T-cell (primary cell): ENCODE measurements at regions not wholly inside any gene's neighbourhood (a gene's known extent, or its start where the extent isn't known, plus 50 kb on each side); places are given as distances from the start of the nearest gene placed in this dataset.

ENCODE experiments used
- ATAC-seq, 4 experiments: fragments of 200-7000 bp in 3 of 4; fragments of 150-1000 bp in 1 of 4; cut with Tn5 transposase; replicated peaks in 1 of 4; 1 replicate in 3 of 4; 2 replicates in 1 of 4; pipeline ENCODE4 v1.10.0; 2021; ENCODE audit warnings: moderate library complexity in 3 of 4, mild to moderate bottlenecking in 2 of 4, moderate number of reproducible peaks in 1 of 4
- CTCF ChIA-PET, 2 donors: fragments of 300-600 bp; sonication (Branson Sonifier 250); formaldehyde crosslinking; loops; one replicate each; lab custom pipeline; 2022; ENCODE audit warnings: antibody characterized with exemption in 2 of 2; lab: Charles Lee
- POLR2A ChIA-PET, 2 donors: fragments of 300-600 bp; sonication (Branson Sonifier 250); formaldehyde crosslinking; loops; one replicate each; lab custom pipeline; 2022; ENCODE audit warnings: antibody characterized with exemption in 2 of 2; lab: Charles Lee
- DNase-seq, 35 experiments: peaks; one replicate each; pipeline versions ENCODE4 v3.0.0 to v3.0.0-alpha.2; 2013 to 2023
- H3K27ac ChIP-seq: one replicate; pipeline ENCODE4 v1.5.1; 2013; ENCODE audit warnings: low read length
- H3K27me3 ChIP-seq, 2 experiments: replicated peaks in 1 of 2; 1 replicate in 1 of 2; 2 replicates in 1 of 2; pipeline versions ENCODE4 v1.6.1 to v1.7.0; 2013; ENCODE audit warnings: low read length in 1 of 2, mixed read lengths in 1 of 2; ENCODE audit not compliant: control insufficient read depth in 2 of 2, insufficient read depth in 2 of 2; ENCODE audit errors: extremely low read depth in 1 of 2
- H3K36me3 ChIP-seq, 2 donors: 1 replicate in 1 of 2; 2 replicates in 1 of 2; pipeline versions ENCODE4 v1.6.1 to v1.7.0; 2013; ENCODE audit warnings: low read length in 1 of 2; ENCODE audit not compliant: control insufficient read depth in 2 of 2, insufficient read depth in 1 of 2; ENCODE audit errors: extremely low read depth in 1 of 2
- H3K4me1 ChIP-seq, 2 experiments: 1 replicate in 1 of 2; 2 replicates in 1 of 2; pipeline versions ENCODE4 v1.6.1 to v1.7.0; 2013; ENCODE audit warnings: low read length in 2 of 2, mixed read lengths in 1 of 2; ENCODE audit not compliant: insufficient read depth in 2 of 2, control insufficient read depth in 1 of 2; ENCODE audit errors: extremely low read depth in 1 of 2
- H3K4me3 ChIP-seq, 2 donors: 1 replicate in 1 of 2; 2 replicates in 1 of 2; pipeline versions ENCODE4 v1.5.1 to v1.7.0; 2013; ENCODE audit warnings: mild to moderate bottlenecking in 2 of 2, low read length in 1 of 2, moderate library complexity in 1 of 2; ENCODE audit not compliant: control insufficient read depth in 1 of 2; ENCODE audit errors: extremely low read depth in 1 of 2
- H3K9me3 ChIP-seq: 2 replicates; pipeline ENCODE4 v1.7.0; 2013
- H3K27ac Mint-ChIP-seq, 2 donors: one replicate each; pipeline ENCODE4 v1.8.0; 2020 to 2021; ENCODE audit warnings: mild to moderate bottlenecking in 2 of 2, mixed read lengths in 2 of 2
- H3K27me3 Mint-ChIP-seq, 2 donors: one replicate each; pipeline ENCODE4 v1.8.0; 2021 to 2022; ENCODE audit warnings: mixed read lengths in 2 of 2
- H3K36me3 Mint-ChIP-seq: one replicate; pipeline ENCODE4 v1.8.0; 2021; ENCODE audit warnings: mixed read lengths
- H3K4me1 Mint-ChIP-seq, 3 donors: one replicate each; pipeline ENCODE4 v1.8.0; 2020 to 2022; ENCODE audit warnings: mixed read lengths in 3 of 3, mild to moderate bottlenecking in 1 of 3
- H3K4me3 Mint-ChIP-seq, 3 donors: one replicate each; pipeline ENCODE4 v1.8.0; 2020 to 2022; ENCODE audit warnings: mild to moderate bottlenecking in 3 of 3, mixed read lengths in 3 of 3, moderate library complexity in 3 of 3
- H3K9me3 Mint-ChIP-seq, 3 donors: one replicate each; pipeline ENCODE4 v1.8.0; 2020 to 2022; ENCODE audit warnings: mixed read lengths in 3 of 3
- WGBS: methylation state at CpG from one replicate; pipeline ENCODE4 v1.1.5; 2013; ENCODE audit warnings: missing lambda C conversion rate; ENCODE audit not compliant: insufficient coverage; 5-methylcytosine and 5-hydroxymethylcytosine counted together

DNA sequence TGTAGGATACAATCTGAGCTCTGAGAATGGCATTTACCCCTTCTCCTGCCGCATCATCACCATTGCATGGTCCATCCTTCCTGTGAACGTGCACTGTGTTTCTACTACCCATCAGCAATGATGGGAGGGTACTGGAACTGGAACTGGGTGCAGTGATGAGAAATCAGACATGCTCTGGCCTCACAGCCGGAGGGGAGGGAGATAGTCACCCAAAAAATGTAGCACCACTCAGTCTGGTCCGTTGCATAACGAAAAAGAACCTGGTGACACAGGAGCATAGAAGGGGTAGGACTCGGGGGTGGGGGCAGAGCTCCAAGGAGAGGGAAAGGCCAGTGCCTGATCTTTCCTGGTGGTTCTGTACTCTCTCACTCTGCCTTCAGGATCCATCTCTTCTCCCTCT is 205.0 kb downstream of the RPLP1 start:
- peaks cover 3 to 10% of the 10 kb centered on the region in 2 donors for H3K27me3 Mint-ChIP-seq
- 90% methylated on average over 2 of the region's 6 CpGs for WGBS
- H3K9me3 ChIP-seq: no peaks in the 10 kb centered on the region
- H3K9me3 Mint-ChIP-seq: no peaks in the 10 kb centered on the region
- peaks cover 0 to 2% (median 1%) of the 10 kb centered on the region in 3 donors for H3K4me1 Mint-ChIP-seq
- H3K36me3 Mint-ChIP-seq: no peaks in the 10 kb centered on the region
- H3K27ac Mint-ChIP-seq: no peak overlapping the region
- no peak overlapping the region for H3K4me3 ChIP-seq
- no peak overlapping the region for H3K4me3 Mint-ChIP-seq
- ChIA-PET CTCF (interaction anchor here in 1 of 2 donors (0.6 kb wide), 1 partner anchor 25 kb away, joined by 5 read pairs; no protein-coding TSS in a partner anchor), POLR2A (no interaction called here)
- ATAC-seq (no peak), DNase-seq (no peak)
- H3K4me1 ChIP-seq: peaks cover 0 to 4% of the 10 kb centered on the region in 2 experiments
- no peaks in the 10 kb centered on the region for H3K36me3 ChIP-seq
- H3K27ac ChIP-seq: no peak overlapping the region
- peaks cover 0 to 10% of the 10 kb centered on the region in 2 experiments for H3K27me3 ChIP-seq

DNA sequence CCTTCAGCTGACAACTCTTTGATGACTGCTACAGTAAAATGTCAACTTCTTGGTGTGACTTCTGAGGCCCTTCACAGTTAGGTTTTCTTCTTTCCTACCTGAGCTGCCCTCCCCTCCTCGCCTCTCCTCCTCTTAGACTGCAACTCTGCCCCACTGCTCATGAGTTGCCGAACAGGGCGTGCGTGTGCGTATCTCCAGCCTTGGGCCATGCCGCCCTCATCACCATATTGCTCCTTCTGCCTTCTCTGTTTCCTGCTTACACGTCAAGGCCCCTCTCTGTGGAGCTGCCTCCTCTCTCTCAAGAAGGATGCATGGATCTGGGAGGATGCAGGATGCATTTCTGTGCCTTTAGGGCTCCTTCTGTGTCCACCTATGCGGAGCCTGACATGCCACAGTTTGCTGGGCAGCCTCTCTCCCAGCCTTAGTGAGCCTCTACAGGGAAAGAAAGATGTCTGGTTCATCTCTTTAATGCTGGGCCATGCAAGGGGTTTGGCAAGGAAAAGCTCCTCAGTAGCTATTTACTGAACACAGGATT is 205.9 kb downstream of the RPLP1 start:
- H3K27ac ChIP-seq: no peak overlapping the region
- ATAC-seq: no peak
- POLR2A ChIA-PET: interaction anchor here in 1 of 2 donors (0.6 kb wide), 1 partner anchor 592 kb away, joined by 3 read pairs; no protein-coding TSS in a partner anchor
- 95% methylated on average over 2 of the region's 8 CpGs for WGBS
- CTCF ChIA-PET: interaction anchor here in 1 of 2 donors (0.6 kb wide), 1 partner anchor 15 kb away, joined by 3 read pairs; no protein-coding TSS in a partner anchor
- Mint-ChIP-seq H3K9me3 (no peaks in the 10 kb centered on the region), H3K36me3 (no peaks in the 10 kb centered on the region), H3K4me1 (no peaks in the 10 kb centered on the region), H3K27ac (no peak overlapping the region), H3K27me3 (peaks cover 3 to 10% of the 10 kb centered on the region in 2 donors), H3K4me3 (no peak overlapping the region)
- no peaks in the 10 kb centered on the region for H3K4me1 ChIP-seq
- peaks cover 0 to 10% of the 10 kb centered on the region in 2 experiments for H3K27me3 ChIP-seq
- H3K9me3 ChIP-seq: no peaks in the 10 kb centered on the region
- no peaks in the 10 kb centered on the region for H3K36me3 ChIP-seq
- DNase-seq: no peak
- H3K4me3 ChIP-seq: no peak overlapping the region

DNA sequence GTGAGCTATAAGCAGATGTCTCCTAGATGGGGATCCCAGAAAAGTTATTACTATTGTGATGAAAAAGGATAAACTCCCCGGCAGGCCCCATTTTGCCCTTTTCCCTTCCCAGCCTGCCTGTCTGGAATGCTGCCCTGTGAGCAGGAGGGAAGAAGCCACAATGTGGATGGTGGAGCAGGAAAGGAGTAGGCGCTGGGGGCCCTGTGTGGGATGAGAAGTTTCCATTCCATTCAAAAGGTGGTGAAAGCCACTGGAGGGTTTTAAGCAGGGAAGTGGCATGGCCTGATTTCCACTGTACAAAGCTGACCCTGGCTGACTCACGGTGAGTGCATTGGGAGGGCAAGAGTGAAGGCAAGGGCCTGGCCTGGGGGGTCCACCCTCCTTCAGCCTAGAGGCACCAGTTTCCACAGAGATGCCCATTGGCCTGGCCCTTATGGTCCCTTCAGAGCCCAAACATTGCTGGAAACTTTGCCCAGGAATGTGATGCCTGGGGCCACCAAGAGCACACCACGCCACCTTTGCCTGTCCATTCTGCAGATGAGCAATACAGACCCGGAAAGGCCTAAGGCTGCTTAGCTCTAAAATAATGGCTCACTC is 206.9 kb downstream of the RPLP1 start:
- POLR2A ChIA-PET: no interaction called here
- DNase-seq (no peak), ATAC-seq (no peak)
- CTCF ChIA-PET: no interaction called here
- H3K36me3 Mint-ChIP-seq: no peaks in the 10 kb centered on the region
- H3K27me3 Mint-ChIP-seq: peaks cover 3 to 10% of the 10 kb centered on the region in 2 donors
- no peaks in the 10 kb centered on the region for H3K36me3 ChIP-seq
- no peak overlapping the region for H3K27ac ChIP-seq
- H3K9me3 ChIP-seq: no peaks in the 10 kb centered on the region
- WGBS: 92% methylated on average over 4 of the region's 5 CpGs
- no peak overlapping the region for H3K4me3 Mint-ChIP-seq
- H3K27ac Mint-ChIP-seq: no peak overlapping the region
- H3K4me1 Mint-ChIP-seq: no peaks in the 10 kb centered on the region
- H3K4me3 ChIP-seq: no peak overlapping the region
- H3K4me1 ChIP-seq: no peaks in the 10 kb centered on the region
- no peaks in the 10 kb centered on the region for H3K9me3 Mint-ChIP-seq
- peaks cover 0 to 10% of the 10 kb centered on the region in 2 experiments for H3K27me3 ChIP-seq

DNA sequence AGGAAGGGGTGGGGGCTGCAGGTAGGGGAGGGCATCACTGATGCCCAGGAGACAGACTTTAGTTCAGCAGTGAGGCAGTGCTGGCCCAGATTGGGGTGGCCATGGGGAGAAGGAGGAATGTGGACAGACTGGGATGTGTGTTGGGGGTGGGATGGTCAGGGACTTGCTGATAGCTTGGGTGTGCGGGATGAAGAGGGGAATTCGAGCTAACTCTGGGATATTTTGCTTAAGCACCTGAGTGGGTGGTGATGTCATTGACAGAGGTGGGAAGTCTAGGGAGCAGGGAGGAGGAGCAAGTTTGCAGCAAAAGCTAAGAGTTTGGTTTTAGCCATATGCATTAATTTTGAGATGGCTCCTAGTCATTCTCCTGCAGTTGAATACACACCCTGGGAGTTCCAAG is 207.5 kb downstream of the RPLP1 start:
- ATAC-seq (no peak), DNase-seq (no peak)
- Histone ChIP-seq H3K27me3 (peaks cover 0 to 10% of the 10 kb centered on the region in 2 experiments), H3K36me3 (no peaks in the 10 kb centered on the region), H3K4me1 (no peaks in the 10 kb centered on the region), H3K9me3 (no peaks in the 10 kb centered on the region), H3K4me3 (no peak overlapping the region), H3K27ac (no peak overlapping the region)
- no peaks in the 10 kb centered on the region for H3K9me3 Mint-ChIP-seq
- CTCF ChIA-PET: no interaction called here
- 97% methylated on average over 2 of the region's 2 CpGs for WGBS
- no peak overlapping the region for H3K27ac Mint-ChIP-seq
- POLR2A ChIA-PET: no interaction called here
- no peak overlapping the region for H3K4me3 Mint-ChIP-seq
- H3K27me3 Mint-ChIP-seq: peaks cover 3 to 10% of the 10 kb centered on the region in 2 donors
- no peaks in the 10 kb centered on the region for H3K36me3 Mint-ChIP-seq
- peaks cover under 1 to 2% (median under 1%) of the 10 kb centered on the region in 3 donors for H3K4me1 Mint-ChIP-seq

DNA sequence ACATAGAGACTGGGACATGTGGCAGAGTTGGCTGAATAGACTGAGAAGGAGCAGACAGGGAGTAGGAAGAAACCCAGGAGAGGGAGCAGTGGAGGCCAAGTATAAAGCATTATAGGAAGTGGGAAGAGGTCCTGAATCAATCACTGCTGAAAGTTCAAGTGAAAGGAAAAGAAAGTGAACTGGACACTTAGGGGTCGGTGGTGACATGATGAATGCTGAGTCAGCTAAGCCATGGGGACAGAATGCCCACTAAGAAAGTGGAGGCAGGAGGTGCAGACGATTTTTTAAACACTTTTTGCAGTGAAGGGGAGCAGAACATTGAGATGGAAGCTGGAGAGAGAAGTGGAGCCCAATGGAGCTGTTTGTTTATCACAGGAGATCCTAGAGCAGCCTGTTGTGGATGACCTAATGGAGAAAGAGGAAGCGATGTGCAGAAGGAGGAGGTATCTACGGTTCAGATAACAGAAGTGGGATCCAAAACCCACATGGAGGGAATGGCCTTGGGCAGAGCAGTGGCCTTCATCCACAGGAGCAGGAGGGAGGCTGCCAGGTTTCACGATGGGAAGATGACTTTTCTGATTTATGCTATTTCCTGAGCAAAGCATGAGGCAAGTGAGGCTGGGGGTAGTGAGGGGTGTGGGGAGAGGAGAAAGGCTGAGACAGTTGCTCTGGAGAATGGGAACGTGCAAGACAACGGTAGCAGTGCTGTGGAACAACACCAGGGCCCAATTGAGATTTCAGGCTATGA is 208.2 kb downstream of the RPLP1 start:
- H3K4me3 ChIP-seq: no peak overlapping the region
- H3K27ac Mint-ChIP-seq: no peak overlapping the region
- no peaks in the 10 kb centered on the region for H3K9me3 Mint-ChIP-seq
- DNase-seq (no peak), ATAC-seq (no peak)
- peaks cover 0 to 6% of the 10 kb centered on the region in 2 experiments for H3K4me1 ChIP-seq
- CTCF ChIA-PET: no interaction called here
- no peak overlapping the region for H3K27ac ChIP-seq
- WGBS: 85% methylated on average over 7 of the region's 7 CpGs
- H3K27me3 Mint-ChIP-seq: peaks cover 3 to 10% of the 10 kb centered on the region in 2 donors
- H3K27me3 ChIP-seq: peaks cover 0 to 10% of the 10 kb centered on the region in 2 experiments
- H3K4me1 Mint-ChIP-seq: peaks cover 7 to 9% (median 7%) of the 10 kb centered on the region in 3 donors
- POLR2A ChIA-PET: no interaction called here
- no peak overlapping the region for H3K4me3 Mint-ChIP-seq
- H3K36me3 ChIP-seq: no peaks in the 10 kb centered on the region
- no peaks in the 10 kb centered on the region for H3K36me3 Mint-ChIP-seq
- H3K9me3 ChIP-seq: no peaks in the 10 kb centered on the region

DNA sequence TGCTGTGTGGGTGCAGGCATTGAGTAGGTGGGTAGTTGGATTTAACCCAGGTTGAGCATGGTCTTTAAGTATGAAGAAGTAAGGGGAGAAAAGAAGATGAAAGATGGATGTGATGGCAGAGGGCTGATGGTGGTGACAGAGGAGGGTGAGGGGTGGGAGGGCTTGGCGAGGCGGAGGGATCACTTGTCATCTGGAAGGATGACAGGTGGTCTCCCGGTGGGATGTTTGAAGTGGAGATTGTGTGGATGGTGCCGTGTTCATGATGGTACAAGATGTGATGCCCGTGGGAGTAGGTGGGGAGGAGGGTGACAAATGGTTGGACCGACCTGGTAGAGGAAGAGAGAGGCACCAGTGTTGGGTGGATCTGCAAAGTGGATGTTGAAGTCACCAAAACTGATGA is 208.8 kb downstream of the RPLP1 start:
- 79% methylated on average over 6 of the region's 6 CpGs for WGBS
- H3K4me1 ChIP-seq: peaks cover 0 to 13% of the 10 kb centered on the region in 2 experiments
- no peak overlapping the region for H3K27ac ChIP-seq
- no peak overlapping the region for H3K27ac Mint-ChIP-seq
- ChIA-PET POLR2A (no interaction called here), CTCF (no interaction called here)
- H3K4me3 ChIP-seq: no peak overlapping the region
- ATAC-seq (no peak), DNase-seq (no peak)
- H3K36me3 ChIP-seq: no peaks in the 10 kb centered on the region
- H3K4me3 Mint-ChIP-seq: no peak overlapping the region
- H3K9me3 Mint-ChIP-seq: no peaks in the 10 kb centered on the region
- H3K27me3 ChIP-seq: peaks cover 0 to 10% of the 10 kb centered on the region in 2 experiments
- H3K27me3 Mint-ChIP-seq: peaks cover 3 to 10% of the 10 kb centered on the region in 2 donors
- H3K9me3 ChIP-seq: no peaks in the 10 kb centered on the region
- peaks cover 13 to 16% (median 14%) of the 10 kb centered on the region in 3 donors for H3K4me1 Mint-ChIP-seq
- no peaks in the 10 kb centered on the region for H3K36me3 Mint-ChIP-seq
